Gastrocnemius medialis (tissue), 4 donors: ENCODE measurements at regions not wholly inside any gene's neighbourhood (a gene's known extent, or its start where the extent isn't known, plus 50 kb on each side); places are given as distances from the start of the nearest gene placed in this dataset.

Experiments used
- POLR2A ChIP-seq, 2 donors: fragments of 450-650 bp; IDR thresholded peaks; one replicate each; pipeline ENCODE4 v1.6.1; 2017; ENCODE audit warnings: antibody characterized with exemption in 2 of 2, mild to moderate bottlenecking in 2 of 2, moderate library complexity in 2 of 2
- TF ChIP-seq, protein P1 (sequence below), 5 experiments: fragments of 450-650 bp in 3 of 5; fragments of 200-600 bp in 2 of 5; sonication (generic) in 2 of 5; IDR thresholded peaks in 4 of 5; conservative IDR thresholded peaks in 1 of 5; 1 replicate in 4 of 5; 2 replicates in 1 of 5; pipeline ENCODE4 v1.5.1; 2016 to 2019; ENCODE audit warnings: antibody characterized with exemption in 5 of 5, mild to moderate bottlenecking in 3 of 5, moderate library complexity in 3 of 5

DNA sequence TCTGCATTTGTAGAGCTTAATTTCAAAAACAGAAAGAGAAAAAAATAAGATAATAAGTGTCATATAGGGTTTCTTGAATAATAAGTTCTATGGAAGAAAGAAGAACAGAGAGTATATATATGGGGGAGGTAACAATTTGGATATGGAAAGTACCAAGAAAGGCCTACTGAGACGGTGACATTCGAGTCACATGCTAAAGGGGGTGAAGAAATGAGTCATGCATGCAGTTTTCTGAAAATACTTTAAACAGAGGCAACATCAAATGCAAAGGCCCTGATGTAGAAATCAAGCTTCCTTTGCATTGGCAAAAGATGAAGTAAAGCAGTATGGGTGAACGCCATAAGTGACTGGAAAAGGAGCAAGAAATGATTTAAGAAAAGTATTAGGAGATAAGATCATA is 371.6 kb upstream of the ZNF385D start:
- TF ChIP-seq, protein P1, sequence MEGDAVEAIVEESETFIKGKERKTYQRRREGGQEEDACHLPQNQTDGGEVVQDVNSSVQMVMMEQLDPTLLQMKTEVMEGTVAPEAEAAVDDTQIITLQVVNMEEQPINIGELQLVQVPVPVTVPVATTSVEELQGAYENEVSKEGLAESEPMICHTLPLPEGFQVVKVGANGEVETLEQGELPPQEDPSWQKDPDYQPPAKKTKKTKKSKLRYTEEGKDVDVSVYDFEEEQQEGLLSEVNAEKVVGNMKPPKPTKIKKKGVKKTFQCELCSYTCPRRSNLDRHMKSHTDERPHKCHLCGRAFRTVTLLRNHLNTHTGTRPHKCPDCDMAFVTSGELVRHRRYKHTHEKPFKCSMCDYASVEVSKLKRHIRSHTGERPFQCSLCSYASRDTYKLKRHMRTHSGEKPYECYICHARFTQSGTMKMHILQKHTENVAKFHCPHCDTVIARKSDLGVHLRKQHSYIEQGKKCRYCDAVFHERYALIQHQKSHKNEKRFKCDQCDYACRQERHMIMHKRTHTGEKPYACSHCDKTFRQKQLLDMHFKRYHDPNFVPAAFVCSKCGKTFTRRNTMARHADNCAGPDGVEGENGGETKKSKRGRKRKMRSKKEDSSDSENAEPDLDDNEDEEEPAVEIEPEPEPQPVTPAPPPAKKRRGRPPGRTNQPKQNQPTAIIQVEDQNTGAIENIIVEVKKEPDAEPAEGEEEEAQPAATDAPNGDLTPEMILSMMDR (IDR thresholded peaks at IDR 0.05 in 4 of 5, conservative IDR thresholded peaks at IDR 0.05 in 1 of 5) = no peak
- no peak for TF ChIP-seq POLR2A (IDR thresholded peaks at IDR 0.05)
